H1 (cell line): ENCODE measurements at regions not wholly inside any gene's neighbourhood (a gene's known extent, or its start where the extent isn't known, plus 50 kb on each side); places are given as distances from the start of the nearest gene placed in this dataset.

Source experiments
- BCL11A ChIP-seq, 2 experiments: IDR thresholded peaks; one replicate each; pipeline ENCODE4 v1.6.1; 2011; ENCODE audit warnings: low read depth in 2 of 2, low read length in 2 of 2, mild to moderate bottlenecking in 2 of 2
- CBX8 ChIP-seq: fragments of 300-800, 300-1000 bp; sonication (generic); IDR thresholded peaks from 2 replicates; pipeline ENCODE4 v1.7.1; 2016; ENCODE audit warnings: low read depth, low read length, borderline replicate concordance
- CTBP2 ChIP-seq: IDR thresholded peaks from 2 replicates; pipeline ENCODE4 v1.7.0; 2011; ENCODE audit warnings: borderline replicate concordance, mild to moderate bottlenecking, moderate library complexity, mixed read lengths, low read length; ENCODE audit not compliant: insufficient read depth, insufficient read length
- JUND ChIP-seq: IDR thresholded peaks from 2 replicates; pipeline ENCODE4 v1.6.1; 2011; ENCODE audit warnings: mild to moderate bottlenecking, improper control_type of control experiment, low read length
- KDM4A ChIP-seq: IDR thresholded peaks from one replicate; pipeline ENCODE4 v1.7.1; 2012; ENCODE audit warnings: low read depth, mild to moderate bottlenecking, moderate library complexity, low read length, inconsistent platforms; ENCODE audit not compliant: severe bottlenecking
- NRF1 ChIP-seq: IDR thresholded peaks from 2 replicates; pipeline ENCODE4 v1.6.1; 2011; ENCODE audit warnings: mild to moderate bottlenecking, low read depth, low read length, improper control_type of control experiment
- SIRT6 ChIP-seq: IDR thresholded peaks from one replicate; pipeline ENCODE4 v1.7.1; 2012; ENCODE audit warnings: low read length, inconsistent platforms
- TAF1 ChIP-seq: IDR thresholded peaks from 2 replicates; pipeline ENCODE4 v1.6.1; 2011; ENCODE audit warnings: mild to moderate bottlenecking, low read depth, low read length
- TAF7 ChIP-seq: optimal IDR thresholded peaks from 2 replicates; pipeline ENCODE3; 2011; ENCODE audit warnings: low read depth, mild to moderate bottlenecking, inconsistent platforms, low read length, moderate library complexity, borderline replicate concordance
- ZNF274 ChIP-seq: IDR thresholded peaks from 2 replicates; pipeline ENCODE4 v1.7.0; 2012; ENCODE audit warnings: low read length, borderline replicate concordance; ENCODE audit errors: extremely low read depth
- TF ChIP-seq, protein P1 (sequence below): fragments of 300-600 bp; sonication (generic); IDR thresholded peaks from 2 replicates; pipeline ENCODE4 v1.7.1; 2012; ENCODE audit warnings: low read length, moderate library complexity, mild to moderate bottlenecking, inconsistent platforms; ENCODE audit not compliant: insufficient replicate concordance

GRCh38 chr12:132403636-132404434 lies 74.4 kb upstream of the GALNT9 start (continued):
- TF ChIP-seq, protein P1, sequence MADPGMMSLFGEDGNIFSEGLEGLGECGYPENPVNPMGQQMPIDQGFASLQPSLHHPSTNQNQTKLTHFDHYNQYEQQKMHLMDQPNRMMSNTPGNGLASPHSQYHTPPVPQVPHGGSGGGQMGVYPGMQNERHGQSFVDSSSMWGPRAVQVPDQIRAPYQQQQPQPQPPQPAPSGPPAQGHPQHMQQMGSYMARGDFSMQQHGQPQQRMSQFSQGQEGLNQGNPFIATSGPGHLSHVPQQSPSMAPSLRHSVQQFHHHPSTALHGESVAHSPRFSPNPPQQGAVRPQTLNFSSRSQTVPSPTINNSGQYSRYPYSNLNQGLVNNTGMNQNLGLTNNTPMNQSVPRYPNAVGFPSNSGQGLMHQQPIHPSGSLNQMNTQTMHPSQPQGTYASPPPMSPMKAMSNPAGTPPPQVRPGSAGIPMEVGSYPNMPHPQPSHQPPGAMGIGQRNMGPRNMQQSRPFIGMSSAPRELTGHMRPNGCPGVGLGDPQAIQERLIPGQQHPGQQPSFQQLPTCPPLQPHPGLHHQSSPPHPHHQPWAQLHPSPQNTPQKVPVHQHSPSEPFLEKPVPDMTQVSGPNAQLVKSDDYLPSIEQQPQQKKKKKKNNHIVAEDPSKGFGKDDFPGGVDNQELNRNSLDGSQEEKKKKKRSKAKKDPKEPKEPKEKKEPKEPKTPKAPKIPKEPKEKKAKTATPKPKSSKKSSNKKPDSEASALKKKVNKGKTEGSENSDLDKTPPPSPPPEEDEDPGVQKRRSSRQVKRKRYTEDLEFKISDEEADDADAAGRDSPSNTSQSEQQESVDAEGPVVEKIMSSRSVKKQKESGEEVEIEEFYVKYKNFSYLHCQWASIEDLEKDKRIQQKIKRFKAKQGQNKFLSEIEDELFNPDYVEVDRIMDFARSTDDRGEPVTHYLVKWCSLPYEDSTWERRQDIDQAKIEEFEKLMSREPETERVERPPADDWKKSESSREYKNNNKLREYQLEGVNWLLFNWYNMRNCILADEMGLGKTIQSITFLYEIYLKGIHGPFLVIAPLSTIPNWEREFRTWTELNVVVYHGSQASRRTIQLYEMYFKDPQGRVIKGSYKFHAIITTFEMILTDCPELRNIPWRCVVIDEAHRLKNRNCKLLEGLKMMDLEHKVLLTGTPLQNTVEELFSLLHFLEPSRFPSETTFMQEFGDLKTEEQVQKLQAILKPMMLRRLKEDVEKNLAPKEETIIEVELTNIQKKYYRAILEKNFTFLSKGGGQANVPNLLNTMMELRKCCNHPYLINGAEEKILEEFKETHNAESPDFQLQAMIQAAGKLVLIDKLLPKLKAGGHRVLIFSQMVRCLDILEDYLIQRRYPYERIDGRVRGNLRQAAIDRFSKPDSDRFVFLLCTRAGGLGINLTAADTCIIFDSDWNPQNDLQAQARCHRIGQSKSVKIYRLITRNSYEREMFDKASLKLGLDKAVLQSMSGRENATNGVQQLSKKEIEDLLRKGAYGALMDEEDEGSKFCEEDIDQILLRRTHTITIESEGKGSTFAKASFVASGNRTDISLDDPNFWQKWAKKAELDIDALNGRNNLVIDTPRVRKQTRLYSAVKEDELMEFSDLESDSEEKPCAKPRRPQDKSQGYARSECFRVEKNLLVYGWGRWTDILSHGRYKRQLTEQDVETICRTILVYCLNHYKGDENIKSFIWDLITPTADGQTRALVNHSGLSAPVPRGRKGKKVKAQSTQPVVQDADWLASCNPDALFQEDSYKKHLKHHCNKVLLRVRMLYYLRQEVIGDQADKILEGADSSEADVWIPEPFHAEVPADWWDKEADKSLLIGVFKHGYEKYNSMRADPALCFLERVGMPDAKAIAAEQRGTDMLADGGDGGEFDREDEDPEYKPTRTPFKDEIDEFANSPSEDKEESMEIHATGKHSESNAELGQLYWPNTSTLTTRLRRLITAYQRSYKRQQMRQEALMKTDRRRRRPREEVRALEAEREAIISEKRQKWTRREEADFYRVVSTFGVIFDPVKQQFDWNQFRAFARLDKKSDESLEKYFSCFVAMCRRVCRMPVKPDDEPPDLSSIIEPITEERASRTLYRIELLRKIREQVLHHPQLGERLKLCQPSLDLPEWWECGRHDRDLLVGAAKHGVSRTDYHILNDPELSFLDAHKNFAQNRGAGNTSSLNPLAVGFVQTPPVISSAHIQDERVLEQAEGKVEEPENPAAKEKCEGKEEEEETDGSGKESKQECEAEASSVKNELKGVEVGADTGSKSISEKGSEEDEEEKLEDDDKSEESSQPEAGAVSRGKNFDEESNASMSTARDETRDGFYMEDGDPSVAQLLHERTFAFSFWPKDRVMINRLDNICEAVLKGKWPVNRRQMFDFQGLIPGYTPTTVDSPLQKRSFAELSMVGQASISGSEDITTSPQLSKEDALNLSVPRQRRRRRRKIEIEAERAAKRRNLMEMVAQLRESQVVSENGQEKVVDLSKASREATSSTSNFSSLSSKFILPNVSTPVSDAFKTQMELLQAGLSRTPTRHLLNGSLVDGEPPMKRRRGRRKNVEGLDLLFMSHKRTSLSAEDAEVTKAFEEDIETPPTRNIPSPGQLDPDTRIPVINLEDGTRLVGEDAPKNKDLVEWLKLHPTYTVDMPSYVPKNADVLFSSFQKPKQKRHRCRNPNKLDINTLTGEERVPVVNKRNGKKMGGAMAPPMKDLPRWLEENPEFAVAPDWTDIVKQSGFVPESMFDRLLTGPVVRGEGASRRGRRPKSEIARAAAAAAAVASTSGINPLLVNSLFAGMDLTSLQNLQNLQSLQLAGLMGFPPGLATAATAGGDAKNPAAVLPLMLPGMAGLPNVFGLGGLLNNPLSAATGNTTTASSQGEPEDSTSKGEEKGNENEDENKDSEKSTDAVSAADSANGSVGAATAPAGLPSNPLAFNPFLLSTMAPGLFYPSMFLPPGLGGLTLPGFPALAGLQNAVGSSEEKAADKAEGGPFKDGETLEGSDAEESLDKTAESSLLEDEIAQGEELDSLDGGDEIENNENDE = no peak
- TF ChIP-seq SIRT6 (no peak), CTBP2 (no peak), BCL11A (IDR thresholded peaks at IDR 0.05; ENCODE audit: low read depth in 2 of 2, low read length in 2 of 2) (no peak), CBX8 (no peak), NRF1 (no peak), ZNF274 (no peak), TAF1 (no peak), KDM4A (no peak), JUND (no peak), TAF7 (no peak)
